HT-29 (cell line): ENCODE measurements at regions not wholly inside any gene's neighbourhood (a gene's known extent, or its start where the extent isn't known, plus 50 kb on each side); places are given as distances from the start of the nearest gene placed in this dataset.

ENCODE experiments used
- DNase-seq: peaks from one replicate; pipeline ENCODE4 v3.0.0-alpha.2; 2015; ENCODE audit warnings: low spot score

DNA sequence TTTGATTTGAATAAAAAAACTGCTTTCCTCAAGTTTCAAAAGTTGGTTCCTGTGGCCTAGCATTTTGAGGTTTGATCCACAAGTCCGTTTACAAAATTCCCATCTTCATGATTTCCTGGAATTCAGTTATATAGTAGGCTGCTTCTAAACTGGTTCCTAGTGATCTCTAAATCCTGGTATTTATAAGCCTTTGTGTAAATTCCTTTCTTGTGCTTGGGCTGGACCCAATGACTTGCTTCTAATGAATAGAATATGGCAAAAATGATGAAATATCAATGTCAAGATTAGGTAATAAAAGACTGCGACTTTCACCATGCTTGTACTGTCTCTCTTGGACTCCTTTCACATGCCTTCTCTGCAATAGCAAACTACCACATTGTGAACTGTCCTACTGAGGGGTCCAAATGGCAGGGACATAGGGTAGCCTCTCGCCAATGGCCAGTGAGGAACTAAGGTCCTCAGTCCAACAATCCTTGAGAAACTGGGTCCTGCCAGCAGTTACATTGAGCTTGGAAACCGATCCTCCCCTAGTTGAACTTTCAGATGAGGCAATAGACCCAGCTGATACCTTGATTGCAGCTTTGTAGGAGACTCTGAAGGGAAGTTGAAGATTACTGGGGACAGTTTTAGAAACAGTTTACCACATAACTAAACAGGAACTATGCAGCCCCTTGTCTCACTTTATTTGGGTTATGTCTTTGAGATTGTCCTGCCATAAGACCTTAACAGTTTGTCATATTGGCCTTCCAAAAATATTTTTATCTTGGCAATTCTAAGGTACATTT lies 303.9 kb upstream of the TBC1D5 start:
- no peak for DNase-seq

- no peak for DNase-seq
Measured at GRCh38 chr3:18044971-18045880, 302.8 kb upstream of the TBC1D5 start.

GRCh38 chr3:18044191-18044590 lies 301.8 kb upstream of the TBC1D5 start:
- DNase-seq, result no peak

DNA sequence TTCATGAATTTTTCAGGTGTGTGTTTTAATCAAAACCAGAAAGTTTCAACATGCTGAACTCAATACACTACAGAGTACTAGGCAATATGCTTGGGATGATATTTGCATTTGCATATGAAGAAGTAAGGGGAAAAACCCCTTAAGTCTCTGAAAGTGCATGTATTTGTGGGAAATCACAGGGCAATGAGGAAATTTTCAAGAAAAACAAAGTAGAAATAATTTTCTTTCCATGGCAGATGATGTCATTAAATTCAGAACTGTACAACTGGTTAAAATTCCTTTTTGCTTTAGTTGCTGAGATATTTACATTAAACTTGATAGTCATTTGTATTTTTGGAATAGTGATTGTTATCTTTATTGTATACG lies 294.0 kb upstream of the TBC1D5 start:
- DNase-seq, result no peak

GRCh38 chr3:18035641-18036449 lies 293.4 kb upstream of the TBC1D5 start:
- DNase-seq, result no peak

- DNase-seq, result no peak
Measured at GRCh38 chr3:18033581-18034108, 291.2 kb upstream of the TBC1D5 start.

DNA sequence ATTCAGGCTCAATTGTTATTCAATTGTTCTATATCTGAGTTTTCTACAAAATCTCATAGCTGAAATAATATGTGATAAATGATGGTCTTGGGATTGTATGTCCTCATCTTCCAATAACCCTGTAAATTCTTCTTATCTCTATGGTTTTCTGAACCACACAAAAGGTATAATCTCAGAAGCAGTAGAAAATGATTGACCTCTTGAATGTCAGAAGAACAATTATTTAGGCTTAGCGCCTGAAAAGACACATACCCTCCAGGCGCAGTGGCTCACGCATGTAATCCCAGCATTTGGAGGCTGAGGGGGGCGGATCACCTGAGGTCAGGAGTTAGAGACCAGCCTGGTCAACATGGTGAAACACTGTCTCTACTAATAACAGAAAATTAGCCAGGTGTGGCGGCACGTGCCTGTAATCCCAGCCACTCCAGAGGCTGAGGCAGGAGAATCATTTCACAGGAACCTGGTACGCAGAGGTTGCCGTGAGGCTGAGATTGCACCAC lies 288.0 kb upstream of the TBC1D5 start:
- no peak for DNase-seq

DNA sequence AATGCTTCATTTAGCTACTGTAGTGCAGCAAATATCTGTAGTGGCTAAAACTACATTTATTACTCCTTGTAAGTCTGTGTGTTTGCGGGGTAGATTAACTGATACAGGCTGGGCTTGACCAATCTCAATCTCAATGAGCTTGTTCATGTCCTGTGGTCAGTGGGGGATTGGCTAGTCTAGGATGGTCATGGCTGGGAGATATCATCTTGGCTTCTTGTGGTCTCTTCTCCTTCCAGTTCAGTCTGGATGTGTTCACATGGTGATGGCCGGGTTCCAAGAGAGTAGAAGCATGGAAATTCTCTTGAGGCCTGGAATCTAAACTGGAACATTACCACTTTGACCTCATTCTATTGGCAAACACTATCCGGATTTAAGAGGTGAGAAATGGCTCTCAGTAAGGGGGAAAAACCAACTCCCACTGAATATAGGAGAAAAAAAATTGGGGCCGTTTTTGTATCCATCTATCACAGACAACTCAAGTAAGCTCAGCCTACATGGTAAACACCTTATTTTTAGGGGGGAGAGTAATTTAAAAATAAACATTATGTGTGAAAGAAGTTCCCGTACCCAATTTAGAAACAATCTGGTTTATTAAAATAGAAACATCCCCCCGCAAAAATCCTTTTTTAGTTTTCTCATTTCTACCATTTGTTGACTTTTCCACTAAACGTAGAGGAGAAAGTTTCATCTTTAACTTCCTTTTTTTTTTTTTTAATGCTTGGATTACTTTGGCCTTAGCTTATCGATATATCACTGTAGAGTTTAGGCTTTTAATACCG lies 284.9 kb upstream of the TBC1D5 start:
- DNase-seq, result no peak

DNA sequence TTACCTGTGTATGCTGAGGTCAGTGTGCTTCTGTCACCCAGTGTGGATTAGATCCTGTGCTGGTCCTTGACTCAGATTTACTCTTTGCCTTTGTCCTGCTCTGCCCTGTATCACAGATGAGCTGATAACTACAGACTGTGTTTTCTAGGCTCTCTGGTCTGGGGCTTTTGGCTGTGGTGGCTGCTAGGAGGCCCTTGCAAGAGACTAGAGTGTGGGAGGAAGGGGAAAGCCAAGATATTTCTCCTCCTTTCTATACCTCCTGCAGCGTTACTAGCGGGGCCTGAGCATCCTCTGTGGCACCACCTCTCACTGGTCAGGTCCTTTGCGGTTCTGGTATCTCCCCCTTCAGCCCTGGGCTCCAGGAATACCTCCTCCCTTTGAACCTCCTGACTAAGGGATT lies 282.3 kb upstream of the TBC1D5 start:
- no peak for DNase-seq

- no peak for DNase-seq
Measured at GRCh38 chr3:18019161-18019495, 276.7 kb upstream of the TBC1D5 start.

GRCh38 chr3:18018491-18019160 lies 276.2 kb upstream of the TBC1D5 start:
- DNase-seq, result no peak

DNA sequence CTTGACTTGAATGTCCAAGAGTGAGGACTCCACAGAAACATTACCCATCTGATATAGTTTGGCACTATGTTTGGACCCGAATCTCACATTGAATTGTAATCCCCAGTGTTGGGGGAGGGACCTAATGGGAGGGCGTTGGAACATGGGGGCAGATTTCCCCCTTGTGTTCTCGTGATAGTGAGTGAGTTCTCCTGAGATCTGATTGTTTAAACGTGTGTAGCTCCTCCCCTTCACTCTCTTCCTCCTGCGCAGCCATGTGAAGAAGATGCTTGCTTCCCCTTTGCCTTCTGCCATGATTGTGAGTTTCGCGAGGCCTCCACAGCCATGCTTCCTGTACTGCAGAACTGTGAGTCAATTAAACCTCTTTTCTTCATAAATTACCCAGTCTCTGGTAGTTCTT lies 273.9 kb upstream of the TBC1D5 start:
- no peak for DNase-seq

GRCh38 chr3:18012933-18013332 lies 270.5 kb upstream of the TBC1D5 start:
- no peak for DNase-seq

GRCh38 chr3:18012436-18012835 lies 270.0 kb upstream of the TBC1D5 start:
- DNase-seq, result no peak

DNA sequence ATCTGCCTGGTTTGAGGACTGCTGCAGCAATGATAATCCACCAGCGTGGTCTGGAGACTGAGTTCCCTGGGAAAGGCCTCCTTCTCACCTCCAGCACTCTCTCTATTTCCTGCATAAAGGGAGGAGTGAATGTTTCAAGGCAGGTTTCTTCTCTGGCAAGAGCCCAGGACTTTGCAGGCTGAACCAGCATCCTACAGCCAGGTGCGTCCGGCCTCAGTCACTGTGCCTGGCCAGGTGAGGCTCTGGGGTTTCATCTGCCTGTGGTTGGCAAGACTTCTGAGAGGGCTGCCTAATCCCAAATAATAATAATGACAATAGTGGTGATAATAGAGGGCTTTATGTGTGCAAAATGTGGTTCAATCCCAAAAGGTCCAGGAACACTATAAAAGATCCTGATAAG lies 269.0 kb upstream of the TBC1D5 start:
- no peak for DNase-seq

GRCh38 chr3:18010001-18010400 lies 267.6 kb upstream of the TBC1D5 start:
- DNase-seq, result no peak

GRCh38 chr3:18008706-18009368 lies 266.4 kb upstream of the TBC1D5 start:
- no peak for DNase-seq

DNA sequence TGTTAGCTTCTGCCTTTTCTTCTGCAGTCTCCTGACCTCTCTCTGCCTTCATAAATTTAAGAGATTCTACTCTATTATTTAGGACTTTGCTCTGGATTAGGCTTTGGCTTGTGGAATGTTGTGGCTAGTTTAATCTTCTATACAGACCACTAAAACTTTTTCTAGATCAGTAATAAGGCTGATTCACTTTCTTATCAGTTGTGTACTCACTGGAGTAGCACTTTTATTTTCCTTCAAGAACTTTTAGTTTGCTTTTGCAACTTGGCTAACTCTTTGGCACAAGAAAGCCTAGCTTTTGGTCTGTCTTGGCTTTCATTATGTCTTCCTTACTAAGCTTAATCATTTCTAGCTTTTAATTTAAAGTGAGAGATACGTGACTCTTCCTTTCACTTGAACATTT lies 265.5 kb upstream of the TBC1D5 start:
- DNase-seq, result no peak

DNA sequence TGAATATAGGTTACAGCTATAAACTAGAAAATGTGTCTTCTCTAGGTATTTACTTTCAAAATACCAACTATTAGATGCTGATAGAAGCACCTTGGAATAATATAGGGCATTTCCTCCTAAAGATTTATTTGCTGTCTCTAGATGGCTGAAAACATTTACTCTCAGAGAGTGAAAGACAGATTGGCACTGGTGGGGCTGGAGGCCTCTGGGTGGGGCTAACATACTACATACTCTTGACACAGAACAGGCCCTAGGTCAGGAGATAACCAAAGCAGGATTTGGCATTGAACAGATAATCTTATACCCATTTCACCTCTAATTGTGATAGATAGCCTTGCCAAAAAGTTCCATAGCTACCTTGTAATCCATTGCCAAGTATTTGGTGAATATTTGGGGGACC lies 253.3 kb upstream of the TBC1D5 start:
- DNase-seq, result no peak

DNA sequence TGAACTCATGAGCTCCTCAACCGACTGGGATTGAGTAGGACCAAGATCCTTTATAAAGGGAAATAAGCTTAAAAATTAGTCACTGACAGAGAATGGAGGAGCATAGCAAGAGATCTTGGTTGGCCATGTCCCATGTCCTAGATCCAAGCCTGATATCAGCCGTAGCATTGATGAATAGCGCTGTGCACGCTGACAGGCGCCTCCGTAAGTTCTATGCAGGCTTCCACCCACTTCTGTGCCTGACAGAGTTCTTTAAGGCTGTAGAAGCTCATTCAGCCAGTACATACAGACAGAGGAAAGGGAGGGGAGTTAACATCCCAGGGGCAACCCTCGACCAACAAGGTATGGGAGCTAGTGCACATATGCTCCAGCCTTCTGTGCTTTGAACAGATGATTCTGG lies 251.7 kb upstream of the TBC1D5 start:
- no peak for DNase-seq
